ENCODE measurements at regions not wholly inside any gene's neighbourhood (a gene's known extent, or its start where the extent isn't known, plus 50 kb on each side); places are given as distances from the start of the nearest gene placed in this dataset.

GRCh38 chrX:128156204-128156603, 104.0 kb upstream of the ACTRT1 start:
- TF ChIP-seq, protein P1, sequence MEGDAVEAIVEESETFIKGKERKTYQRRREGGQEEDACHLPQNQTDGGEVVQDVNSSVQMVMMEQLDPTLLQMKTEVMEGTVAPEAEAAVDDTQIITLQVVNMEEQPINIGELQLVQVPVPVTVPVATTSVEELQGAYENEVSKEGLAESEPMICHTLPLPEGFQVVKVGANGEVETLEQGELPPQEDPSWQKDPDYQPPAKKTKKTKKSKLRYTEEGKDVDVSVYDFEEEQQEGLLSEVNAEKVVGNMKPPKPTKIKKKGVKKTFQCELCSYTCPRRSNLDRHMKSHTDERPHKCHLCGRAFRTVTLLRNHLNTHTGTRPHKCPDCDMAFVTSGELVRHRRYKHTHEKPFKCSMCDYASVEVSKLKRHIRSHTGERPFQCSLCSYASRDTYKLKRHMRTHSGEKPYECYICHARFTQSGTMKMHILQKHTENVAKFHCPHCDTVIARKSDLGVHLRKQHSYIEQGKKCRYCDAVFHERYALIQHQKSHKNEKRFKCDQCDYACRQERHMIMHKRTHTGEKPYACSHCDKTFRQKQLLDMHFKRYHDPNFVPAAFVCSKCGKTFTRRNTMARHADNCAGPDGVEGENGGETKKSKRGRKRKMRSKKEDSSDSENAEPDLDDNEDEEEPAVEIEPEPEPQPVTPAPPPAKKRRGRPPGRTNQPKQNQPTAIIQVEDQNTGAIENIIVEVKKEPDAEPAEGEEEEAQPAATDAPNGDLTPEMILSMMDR (IDR thresholded peaks at IDR 0.05): no peak
- no peak for TF ChIP-seq EZH2 (IDR thresholded peaks at IDR 0.05; ENCODE audit: borderline replicate concordance, insufficient read depth, low read depth, low read length, poor library complexity, severe bottlenecking)
- DNase-seq (no peak), ATAC-seq (ENCODE audit: low read depth) (no peak)
- Histone ChIP-seq H3K36me3 (replicated peaks in 1 of 2; ENCODE audit: control extremely low read depth in 1 of 2, control insufficient read depth in 1 of 2, extremely low read depth in 1 of 2, insufficient read depth in 2 of 2, low read length in 1 of 2) (no peaks in the 10 kb centered on the region), H2AFZ (ENCODE audit: insufficient read depth, low read depth, low read length, poor library complexity, severe bottlenecking) (no peak overlapping the region), H3K27me3 (replicated peaks in 1 of 4; ENCODE audit: control extremely low read depth in 1 of 4, control insufficient read depth in 3 of 4, insufficient read depth in 4 of 4, low read length in 3 of 4) (no peaks in the 10 kb centered on the region), H3K9ac (ENCODE audit: low read length) (no peak overlapping the region), H3K4me2 (replicated peaks; ENCODE audit: low read depth, low read length, poor library complexity, severe bottlenecking) (no peak overlapping the region), H3K79me2 (ENCODE audit: control insufficient read depth, insufficient read depth, low read length) (no peaks in the 10 kb centered on the region), H3K9me3 (ENCODE audit: control extremely low read depth in 1 of 3, control insufficient read depth in 2 of 3, insufficient read depth in 1 of 3, low read length in 2 of 3) (no peaks in the 10 kb centered on the region), H3K4me1 (ENCODE audit: control insufficient read depth in 2 of 2, insufficient read depth in 2 of 2, low read length in 2 of 2) (no peaks in the 10 kb centered on the region), H3K4me3 (ENCODE audit: control extremely low read depth in 1 of 5, extremely low read depth in 1 of 5, insufficient read depth in 1 of 5, low read depth in 2 of 5, low read length in 4 of 5) (no peak overlapping the region), H4K20me1 (ENCODE audit: control insufficient read depth, insufficient read depth, low read length, poor library complexity, severe bottlenecking) (no peaks in the 10 kb centered on the region), H3K27ac (ENCODE audit: low read length in 2 of 2) (no peak overlapping the region)
- POLR2A ChIA-PET: no interaction called here
- Mint-ChIP-seq H3K27ac (no peak overlapping the region), H3K4me1 (no peaks in the 10 kb centered on the region), H3K27me3 (no peaks in the 10 kb centered on the region), H3K9me3 (ENCODE audit: insufficient read depth) (peaks cover 2% of the 10 kb centered on the region), H3K4me3 (no peak overlapping the region)
- CTCF ChIA-PET: no interaction called here
- intact Hi-C loops (cut with micrococcal nuclease): no loop called here
- 92% methylated on average over 2 of the region's 4 CpGs for WGBS (ENCODE audit: insufficient coverage)

- no CpG with 5 or more reads among the region's 3 CpGs for WGBS (ENCODE audit: insufficient coverage)
- POLR2A ChIA-PET: no interaction called here
- no peak overlapping the region for H3K9ac ChIP-seq (ENCODE audit: low read length)
- CTCF ChIA-PET: no interaction called here
- DNase-seq (no peak), ATAC-seq (ENCODE audit: low read depth) (no peak)
- H3K4me1 Mint-ChIP-seq: no peaks in the 10 kb centered on the region
- no peak overlapping the region for H3K4me2 ChIP-seq (replicated peaks; ENCODE audit: low read depth, low read length, poor library complexity, severe bottlenecking)
- intact Hi-C loops (cut with micrococcal nuclease): no loop called here
- no peaks in the 10 kb centered on the region for H3K36me3 ChIP-seq (replicated peaks in 1 of 2; ENCODE audit: control extremely low read depth in 1 of 2, control insufficient read depth in 1 of 2, extremely low read depth in 1 of 2, insufficient read depth in 2 of 2, low read length in 1 of 2)
- H2AFZ ChIP-seq (ENCODE audit: insufficient read depth, low read depth, low read length, poor library complexity, severe bottlenecking): no peak overlapping the region
- no peaks in the 10 kb centered on the region for H3K9me3 ChIP-seq (ENCODE audit: control extremely low read depth in 1 of 3, control insufficient read depth in 2 of 3, insufficient read depth in 1 of 3, low read length in 2 of 3)
- H3K4me3 Mint-ChIP-seq: no peak overlapping the region
- H4K20me1 ChIP-seq (ENCODE audit: control insufficient read depth, insufficient read depth, low read length, poor library complexity, severe bottlenecking): no peaks in the 10 kb centered on the region
- no peaks in the 10 kb centered on the region for H3K27me3 ChIP-seq (replicated peaks in 1 of 4; ENCODE audit: control extremely low read depth in 1 of 4, control insufficient read depth in 3 of 4, insufficient read depth in 4 of 4, low read length in 3 of 4)
- H3K27ac Mint-ChIP-seq: no peak overlapping the region
- H3K27me3 Mint-ChIP-seq: no peaks in the 10 kb centered on the region
- TF ChIP-seq EZH2 (IDR thresholded peaks at IDR 0.05; ENCODE audit: borderline replicate concordance, insufficient read depth, low read depth, low read length, poor library complexity, severe bottlenecking): no peak
- TF ChIP-seq, protein P1 (IDR thresholded peaks at IDR 0.05): no peak
- no peak overlapping the region for H3K27ac ChIP-seq (ENCODE audit: low read length in 2 of 2)
- no peaks in the 10 kb centered on the region for H3K4me1 ChIP-seq (ENCODE audit: control insufficient read depth in 2 of 2, insufficient read depth in 2 of 2, low read length in 2 of 2)
- H3K79me2 ChIP-seq (ENCODE audit: control insufficient read depth, insufficient read depth, low read length): no peaks in the 10 kb centered on the region
- H3K9me3 Mint-ChIP-seq (ENCODE audit: insufficient read depth): no peaks in the 10 kb centered on the region
- H3K4me3 ChIP-seq (ENCODE audit: control extremely low read depth in 1 of 5, extremely low read depth in 1 of 5, insufficient read depth in 1 of 5, low read depth in 2 of 5, low read length in 4 of 5): no peak overlapping the region
Observed at GRCh38 chrX:128142745-128143144, 90.5 kb upstream of the ACTRT1 start.
